HCEC 1CT (cell line): ENCODE measurements at regions not wholly inside any gene's neighbourhood (a gene's known extent, or its start where the extent isn't known, plus 50 kb on each side); places are given as distances from the start of the nearest gene placed in this dataset.
A peak's percentile ranks its signal among the peaks of the same experiment; 100 is the strongest.
"Not testable (repeated sequence)": the region's sequence is repeated elsewhere in the genome, so short reads cannot be mapped to it uniquely, and the experiment has no call there.

Source experiments
- DNase-seq: peaks from one replicate; pipeline ENCODE4 v3.0.0-alpha.2; 2017

DNA sequence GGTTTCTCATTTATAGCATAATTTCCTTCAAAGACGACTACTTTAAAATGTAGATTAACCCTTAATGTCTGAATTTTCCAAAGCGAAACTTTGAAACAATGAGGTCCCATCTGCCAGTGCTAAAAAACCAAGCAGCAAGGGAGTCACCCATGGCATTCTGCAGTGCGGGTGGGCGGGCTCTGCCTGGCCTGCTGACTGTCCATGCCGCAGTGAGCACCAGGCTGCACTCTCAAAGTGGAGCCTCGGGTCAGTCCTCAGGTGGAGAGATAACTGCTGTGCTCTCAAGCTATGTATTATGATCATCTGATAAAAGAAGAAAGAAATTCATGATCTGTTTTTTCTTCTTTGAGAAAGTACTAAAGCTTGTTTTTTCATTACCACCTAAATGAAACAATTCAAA, 581.6 kb downstream of the CETN3 start:
- DNase-seq: no peak

DNA sequence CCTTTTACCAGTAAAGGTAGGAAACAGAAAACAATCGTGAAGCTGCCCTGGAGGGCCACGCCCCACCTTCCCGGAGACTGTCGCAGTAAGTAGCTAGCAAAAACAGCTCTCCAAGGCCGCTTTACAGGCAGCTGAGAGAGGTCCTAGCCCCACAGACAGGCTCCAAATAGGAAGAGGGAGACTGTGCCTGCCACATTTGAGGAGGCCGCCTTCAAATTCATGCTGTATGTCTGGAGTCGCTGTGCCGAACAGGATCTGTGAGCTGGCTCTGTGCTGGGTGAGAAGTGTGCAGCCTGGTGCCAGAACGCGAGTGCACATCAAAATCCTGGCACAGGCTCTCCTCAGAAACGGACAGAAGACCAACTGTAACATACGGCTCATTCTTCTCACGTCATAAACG, 582.2 kb downstream of the CETN3 start:
- DNase-seq: no peak

DNA sequence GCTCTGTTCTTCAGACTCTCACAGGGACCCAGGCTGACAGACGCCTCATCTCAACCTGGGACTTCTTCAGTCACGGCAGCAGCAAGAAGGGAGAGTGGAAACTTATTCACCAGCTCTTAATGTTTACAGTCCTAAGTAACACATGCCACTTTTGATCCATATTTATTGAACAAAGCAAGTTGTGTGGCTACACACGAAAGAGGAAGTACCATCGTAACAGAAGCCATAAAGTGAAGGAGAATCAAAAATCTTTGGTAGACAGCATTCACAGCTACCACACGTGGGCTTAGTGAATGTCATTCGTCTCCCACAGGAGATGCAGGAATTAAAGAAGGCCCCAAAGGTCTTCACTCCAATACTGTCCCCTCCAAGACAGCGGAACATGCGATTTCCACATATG, 582.6 kb downstream of the CETN3 start:
- DNase-seq: no peak

DNA sequence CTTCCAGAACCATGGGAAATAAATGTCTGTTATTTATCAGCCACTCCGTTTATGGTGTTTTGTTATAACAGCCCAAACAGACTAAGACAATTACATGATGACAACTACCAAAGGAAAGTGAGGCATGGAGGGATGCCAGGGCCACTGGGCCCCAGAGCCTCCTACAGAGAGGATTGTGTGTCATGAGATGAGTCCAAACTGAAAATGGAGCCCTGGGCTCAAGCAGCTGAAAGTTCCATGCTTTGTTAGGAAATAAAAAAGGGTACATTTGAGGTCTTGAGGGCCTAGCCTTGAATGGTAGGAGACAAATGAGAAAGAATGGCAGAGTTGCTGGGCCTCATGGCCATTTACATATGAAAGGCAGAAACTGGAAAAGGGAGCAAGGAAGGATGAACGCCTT, 586.5 kb downstream of the CETN3 start:
- no peak for DNase-seq

DNA sequence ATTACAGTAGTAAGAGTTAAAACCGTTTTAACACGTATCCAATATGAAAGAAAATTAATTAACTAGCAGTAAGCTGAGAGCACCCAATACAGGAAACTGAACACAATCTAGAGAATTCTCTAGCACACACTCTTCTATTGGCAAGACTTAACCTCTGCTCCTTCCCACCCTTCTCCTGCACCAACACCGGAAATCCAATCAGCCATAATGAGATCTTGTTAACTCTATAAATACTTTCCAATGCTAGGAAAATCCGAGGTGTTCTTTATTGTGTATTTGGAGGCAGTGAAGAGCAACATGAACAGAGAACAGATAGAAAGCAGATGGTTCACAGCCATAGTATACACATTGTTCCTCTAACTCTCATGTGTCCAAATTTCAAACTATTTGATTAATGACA, 591.7 kb downstream of the CETN3 start:
- DNase-seq: no peak

DNA sequence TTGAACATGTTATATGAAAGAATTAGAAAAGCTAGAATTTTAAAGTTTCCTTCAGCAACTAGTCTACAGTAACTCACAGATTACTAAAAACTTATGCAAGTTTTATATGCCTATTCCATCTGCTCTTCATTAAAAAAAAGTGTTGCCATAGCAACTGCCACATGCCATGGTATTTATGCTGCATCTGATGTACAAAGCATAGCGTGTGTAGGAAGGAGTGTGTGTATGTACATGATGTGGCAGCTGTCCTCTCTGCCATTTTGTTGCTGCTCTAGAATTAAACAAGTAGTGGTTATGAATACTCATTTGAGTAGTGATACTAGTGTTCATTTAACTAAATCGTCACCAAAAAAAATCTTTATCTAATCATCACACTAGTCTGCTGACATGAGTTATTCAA, 593.5 kb downstream of the CETN3 start:
- peak; percentile 7 for DNase-seq

DNA sequence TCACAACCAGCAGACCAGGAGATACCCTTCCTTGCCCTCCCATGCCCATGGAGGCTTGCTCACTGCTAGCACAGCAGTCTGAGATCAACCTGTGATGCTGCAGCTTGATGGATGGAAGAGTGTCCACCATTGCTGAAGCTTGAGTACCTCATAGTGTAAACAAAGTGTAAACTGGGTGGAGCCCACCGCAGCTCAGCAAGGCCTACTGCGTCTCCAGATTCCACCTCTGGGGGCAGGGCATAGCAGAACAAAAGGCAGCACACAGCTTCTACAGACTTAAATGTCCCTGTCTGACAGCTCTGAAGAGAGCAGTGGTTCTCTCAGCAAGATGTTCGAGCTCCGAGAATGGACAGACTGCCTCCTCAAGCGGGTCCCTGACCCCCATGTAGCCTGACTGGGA, 608.8 kb downstream of the CETN3 start:
- DNase-seq: not testable (repeated sequence)

DNA sequence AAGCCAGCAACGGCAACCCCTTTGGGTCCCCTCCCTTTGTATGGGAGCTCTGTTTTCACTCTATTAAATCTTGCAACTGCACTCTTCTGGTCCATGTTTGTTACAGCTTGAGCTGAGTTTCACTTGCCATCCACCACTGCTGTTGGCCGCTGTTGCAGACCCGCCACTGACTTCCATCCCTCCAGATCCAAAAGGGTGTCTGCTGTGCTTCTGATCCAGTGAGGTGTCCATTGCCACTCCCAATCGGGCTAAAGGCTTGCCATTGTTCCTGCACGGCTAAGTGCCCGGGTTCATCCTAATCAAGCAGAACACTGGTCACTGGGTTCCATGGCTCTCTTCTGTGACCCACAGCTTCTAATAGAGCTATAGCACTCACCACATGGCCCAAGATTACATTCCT, 615.1 kb downstream of the CETN3 start:
- DNase-seq: not testable (repeated sequence)

DNA sequence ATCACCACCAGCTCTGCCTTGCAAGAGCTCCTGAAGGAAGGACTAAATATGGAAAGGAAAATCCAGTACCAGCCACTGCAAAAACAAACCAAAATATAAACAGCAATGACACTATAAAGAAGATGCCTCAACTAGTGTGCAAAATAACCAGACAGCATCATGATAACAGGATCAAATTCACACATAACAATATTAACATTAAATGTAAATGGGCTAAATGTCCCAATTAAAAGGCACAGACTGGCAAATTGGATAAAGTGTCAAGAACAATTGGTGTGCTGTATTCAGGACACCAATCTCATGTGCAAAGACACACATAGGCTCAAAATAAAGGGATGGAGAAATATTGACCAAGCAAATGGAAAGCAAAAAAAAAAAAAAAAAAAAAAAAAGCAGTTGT, 629.8 kb downstream of the CETN3 start:
- DNase-seq: not testable (repeated sequence)

DNA sequence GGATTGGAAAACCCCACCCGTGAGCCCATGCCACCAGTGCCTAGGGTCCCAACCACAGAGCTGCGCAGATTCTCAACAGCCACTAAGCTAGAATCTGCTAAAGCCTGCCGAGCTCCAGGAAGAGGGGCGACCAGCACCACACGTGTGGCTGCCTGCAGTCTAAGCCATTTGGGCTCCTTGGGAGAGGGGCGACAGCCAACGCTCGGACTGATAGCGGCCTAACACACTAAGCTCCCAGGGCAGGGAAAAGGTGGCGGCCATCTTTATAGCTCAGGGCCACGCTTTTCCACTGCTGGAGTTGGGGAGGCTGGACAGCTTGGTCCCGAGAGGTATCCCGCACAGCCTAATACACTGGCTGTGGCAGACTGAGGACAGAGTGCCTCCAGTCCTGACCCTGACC, 631.8 kb downstream of the CETN3 start:
- DNase-seq: no peak

DNA sequence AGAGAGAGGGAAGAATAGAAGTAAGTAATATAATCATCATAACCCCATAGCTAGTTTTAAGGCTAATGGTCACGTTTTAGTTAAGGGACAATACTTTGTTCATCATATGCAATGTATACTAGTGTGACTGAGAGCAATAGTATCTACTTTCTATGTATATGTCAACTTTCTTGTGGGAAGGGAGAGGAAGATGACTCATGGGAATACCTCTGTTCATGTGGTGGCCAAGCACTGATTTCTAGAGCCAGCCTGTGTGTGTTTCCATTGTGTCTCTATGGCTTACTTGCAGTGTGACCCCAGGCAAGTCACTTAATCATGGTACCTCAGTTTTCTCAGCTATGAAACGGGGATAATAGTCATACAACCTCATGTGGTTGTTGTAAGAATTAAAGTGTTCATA, 639.6 kb downstream of the CETN3 start:
- DNase-seq: peak; percentile 66

DNA sequence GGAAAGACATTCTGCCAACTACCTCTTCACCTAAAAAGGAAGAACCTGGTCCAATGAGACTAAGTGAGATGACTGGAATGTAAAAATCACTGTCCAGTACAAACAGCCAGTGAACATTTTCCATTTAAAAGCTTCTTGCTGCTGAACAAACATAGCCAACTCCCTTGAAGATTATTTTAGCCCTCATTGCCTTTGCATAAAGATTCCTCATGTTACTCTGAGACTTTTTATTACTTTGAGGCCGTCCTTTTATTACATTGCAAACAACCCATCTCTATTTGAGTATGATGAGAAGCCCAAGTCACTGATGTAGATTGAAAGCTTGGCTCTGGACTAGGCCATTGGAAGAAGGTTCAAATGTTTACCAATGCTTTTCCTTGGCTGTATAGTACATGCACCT, 649.8 kb downstream of the CETN3 start:
- DNase-seq: no peak

DNA sequence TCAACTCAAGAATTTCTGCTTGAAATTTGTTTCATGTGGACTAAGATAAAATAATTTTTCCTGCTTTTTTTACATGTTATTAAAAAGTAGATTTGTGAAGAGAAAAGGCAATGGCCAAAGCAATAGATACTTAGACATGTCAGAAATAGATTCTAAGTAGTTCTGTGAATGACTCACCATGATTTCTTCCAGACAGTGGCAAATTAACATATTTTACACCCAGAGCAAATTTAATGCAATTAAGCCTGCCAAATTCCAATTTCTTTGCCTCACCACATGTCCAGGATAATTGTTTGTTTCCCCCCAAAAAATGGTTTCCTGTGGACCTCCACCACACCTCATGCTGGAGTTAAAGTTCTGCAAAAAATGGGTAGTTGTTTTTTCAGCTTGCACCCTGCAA, 651.4 kb downstream of the CETN3 start:
- no peak for DNase-seq

DNA sequence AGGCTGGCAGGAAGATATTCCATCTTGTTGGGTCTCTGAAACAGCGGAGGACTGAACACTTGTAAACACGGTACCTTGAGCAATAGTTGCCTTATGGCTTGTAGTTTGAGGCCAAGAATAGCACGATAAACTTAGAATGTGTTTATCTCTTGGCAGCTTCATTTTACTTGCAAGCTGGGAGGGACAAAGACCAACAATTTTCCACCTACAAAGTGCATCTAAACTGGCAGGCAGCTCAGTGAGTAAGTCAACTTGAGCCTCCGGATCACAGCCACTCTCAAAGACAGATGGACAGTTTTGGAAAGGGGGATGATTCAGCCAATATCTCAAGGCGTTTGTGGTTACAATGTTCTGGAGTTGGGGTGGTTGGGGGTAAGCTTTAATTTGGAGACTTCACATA, 652.6 kb downstream of the CETN3 start:
- DNase-seq: peak; percentile 82

DNA sequence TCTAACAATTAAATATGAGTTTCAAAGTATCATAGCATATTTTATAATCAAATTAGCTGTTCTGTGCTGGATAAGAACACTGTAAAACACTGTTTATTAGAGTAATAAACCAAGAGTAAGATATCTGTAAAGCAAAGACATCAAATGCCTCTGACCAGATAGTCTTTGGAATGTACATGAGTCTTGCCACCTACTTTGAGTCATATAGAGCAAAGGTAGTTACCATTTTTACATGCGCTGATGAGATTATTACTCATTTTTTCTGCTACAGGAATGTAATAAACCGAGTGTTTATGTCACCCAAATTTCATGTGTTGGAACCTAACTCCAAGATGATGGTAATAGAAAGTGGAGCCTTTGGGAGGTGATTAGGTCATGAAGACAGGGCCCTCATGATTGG, 654.5 kb downstream of the CETN3 start:
- peak; percentile 43 for DNase-seq

DNA sequence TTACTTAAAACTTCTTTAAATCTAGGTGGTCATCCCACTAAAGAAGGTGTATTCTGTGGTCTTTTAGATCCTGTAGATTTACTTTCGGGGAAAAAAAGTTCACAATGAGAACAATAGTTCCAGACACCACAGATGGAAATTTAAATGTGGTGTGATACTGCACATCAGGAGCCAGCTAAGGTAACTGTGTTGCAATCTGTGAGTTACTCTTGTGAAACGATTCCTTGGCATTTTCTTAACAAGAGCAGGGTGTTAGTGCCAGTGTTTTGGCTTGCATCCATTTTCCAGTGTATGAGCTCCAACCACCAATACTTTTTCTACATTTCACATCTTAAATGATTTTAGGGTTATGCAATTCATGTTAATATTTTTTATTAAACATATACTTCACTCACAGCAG, 674.5 kb downstream of the CETN3 start:
- peak; percentile 36 for DNase-seq

DNA sequence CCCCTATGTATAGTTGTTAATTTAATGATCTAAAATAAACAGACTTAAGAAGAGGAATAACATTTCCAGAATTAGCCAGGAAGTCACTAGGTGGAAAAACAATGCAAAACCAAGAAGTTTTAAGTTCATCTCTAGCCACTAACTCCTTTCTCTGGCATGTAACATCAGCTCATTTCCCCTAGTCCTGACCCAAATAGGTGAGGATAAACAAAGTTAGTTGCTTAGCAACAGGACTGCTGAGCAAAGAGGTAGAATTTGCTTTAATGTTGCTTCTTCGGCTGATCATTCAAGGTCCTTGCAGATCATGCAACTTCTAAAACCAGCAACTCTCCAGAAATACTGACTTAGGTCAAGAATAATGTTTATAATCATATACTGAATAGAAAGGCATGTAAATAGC, 675.8 kb downstream of the CETN3 start:
- DNase-seq: no peak

DNA sequence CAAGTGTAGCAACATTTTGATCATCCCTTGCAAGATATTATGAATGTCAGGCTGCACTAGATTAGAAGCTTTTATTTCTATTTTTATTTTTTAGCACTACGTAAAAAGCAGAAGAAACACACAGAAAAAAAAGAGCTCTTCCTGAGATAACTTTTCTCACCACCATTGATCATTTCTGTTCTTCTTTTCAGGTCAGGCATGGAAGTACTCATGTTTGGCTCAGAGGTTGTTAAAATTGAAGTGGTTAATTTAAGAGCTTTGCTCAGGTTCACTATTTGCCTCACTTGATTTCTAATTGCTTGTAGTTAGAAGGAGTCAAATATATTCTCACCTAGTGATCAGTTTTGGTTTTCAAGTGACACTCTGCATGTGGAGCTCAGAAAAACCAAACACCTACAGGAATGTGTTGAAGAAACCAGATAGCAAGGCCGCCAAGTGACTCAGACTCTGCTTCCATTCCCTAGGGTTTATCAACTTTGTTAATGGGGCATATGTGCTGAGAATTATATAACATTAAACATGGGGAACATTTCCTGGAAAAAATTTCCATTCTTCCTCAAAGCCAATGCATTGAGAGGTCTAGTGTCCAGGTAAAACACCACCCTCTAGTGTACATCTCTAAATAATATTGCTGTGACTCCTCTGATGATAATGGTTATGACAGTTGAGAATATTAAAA, 679.8 kb downstream of the CETN3 start:
- peak; percentile 45 for DNase-seq

DNA sequence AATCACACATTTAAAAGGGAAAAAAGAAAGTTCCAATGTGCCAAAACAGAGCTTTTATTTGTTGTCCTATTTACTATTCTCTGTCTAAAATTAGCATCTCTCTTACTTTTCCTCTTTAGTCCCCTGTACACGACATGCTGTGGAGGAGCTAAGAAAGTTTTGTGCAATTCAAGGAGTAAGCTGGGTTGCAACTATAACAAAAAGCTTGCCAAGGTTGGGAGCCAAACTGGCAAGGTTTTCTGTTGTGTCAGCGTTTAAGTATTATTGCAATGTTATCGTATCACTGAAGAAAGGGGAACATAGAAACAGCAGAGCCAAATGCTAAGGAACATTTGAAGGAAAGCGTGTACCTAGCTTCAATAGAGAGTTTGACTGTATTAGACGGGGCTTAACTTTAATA, 680.8 kb downstream of the CETN3 start:
- DNase-seq: peak; percentile 36

DNA sequence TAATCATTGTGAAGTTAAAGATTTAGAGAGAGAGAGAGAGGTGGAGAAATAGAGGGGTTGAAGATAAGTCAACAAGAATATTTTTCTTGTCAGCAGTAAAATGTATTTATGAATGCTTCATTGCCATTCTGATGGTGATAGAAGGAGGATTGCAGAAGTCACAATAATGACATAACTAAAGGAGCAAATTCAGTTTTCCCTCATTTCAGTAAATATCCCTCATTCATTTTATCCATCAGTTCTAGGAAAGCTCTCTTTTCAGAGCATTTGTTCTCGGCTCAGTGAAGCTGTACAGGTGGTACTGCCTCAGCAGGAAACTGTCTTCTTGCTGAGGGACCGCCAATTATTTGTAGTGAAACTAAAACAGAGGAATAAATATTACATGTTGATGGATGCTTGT, 681.4 kb downstream of the CETN3 start:
- no peak for DNase-seq

DNA sequence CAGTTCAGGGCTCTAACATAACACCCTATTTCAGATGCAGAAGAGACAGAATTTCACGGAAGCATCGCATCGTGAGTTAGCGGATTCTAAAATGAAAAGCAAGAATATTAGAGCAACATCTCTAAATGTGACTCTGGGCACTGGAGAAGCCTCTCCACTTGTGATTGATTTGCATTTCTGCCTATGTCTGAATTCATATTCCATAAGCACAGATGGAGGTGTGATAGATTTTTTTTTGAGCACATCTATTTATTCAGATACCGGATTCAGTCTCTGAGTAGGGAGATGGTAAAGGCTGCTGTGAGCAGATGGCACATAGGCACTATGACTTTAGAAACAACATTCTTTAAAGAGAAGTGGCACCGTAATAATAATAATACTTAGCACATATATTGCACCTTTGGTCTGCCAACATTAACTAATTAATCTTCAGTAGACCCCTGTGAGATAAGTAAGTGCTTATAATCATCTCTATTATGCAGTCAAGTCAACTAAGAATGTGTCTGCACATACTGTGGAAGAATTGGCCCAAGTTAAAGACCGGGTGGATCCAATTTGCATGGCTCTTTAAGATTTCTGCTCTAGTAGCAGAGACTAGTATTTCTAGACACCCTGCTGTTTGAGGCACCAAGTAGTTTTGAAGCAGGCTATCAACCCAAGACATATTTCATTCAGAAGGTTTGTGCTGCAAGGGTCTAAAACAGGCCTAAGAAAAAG, 685.0 kb downstream of the CETN3 start:
- no peak for DNase-seq

DNA sequence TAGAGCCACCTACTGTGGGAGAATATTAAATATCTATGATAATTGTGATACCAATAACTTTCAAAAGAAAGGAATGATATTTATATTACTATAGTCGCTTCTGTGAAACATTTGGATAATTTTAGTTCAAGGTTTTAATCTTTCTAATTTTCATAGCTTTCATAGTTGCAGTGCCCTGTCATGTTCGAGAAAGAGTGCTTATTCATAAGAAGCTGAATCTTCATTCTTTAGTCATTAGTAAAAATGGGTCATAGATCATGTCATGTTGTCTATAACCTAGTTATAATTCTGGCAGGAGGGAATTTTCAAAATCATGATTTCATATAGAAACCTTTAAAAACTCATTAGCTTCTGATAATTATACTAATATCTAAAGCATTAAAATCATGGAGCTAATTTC, 685.6 kb downstream of the CETN3 start:
- DNase-seq: peak; percentile 80

DNA sequence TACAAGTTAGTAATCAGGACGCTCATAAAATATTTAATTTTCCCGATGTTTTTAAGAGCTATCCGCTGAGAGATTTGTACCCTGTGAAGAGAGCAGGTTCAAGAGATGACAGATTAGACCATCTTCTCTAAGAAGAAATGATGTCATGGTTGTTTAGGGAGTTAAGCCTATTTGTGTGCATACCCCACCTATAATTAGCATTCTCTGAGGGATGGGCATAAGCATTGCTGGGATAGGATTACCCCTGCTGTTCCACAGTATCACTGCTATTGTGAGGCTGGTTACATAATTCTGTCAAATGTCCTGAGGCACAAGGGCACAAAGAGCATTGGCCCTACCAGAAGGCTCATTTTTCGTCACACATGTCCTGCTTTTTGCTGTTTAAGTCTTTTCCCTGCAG, 687.0 kb downstream of the CETN3 start:
- no peak for DNase-seq

DNA sequence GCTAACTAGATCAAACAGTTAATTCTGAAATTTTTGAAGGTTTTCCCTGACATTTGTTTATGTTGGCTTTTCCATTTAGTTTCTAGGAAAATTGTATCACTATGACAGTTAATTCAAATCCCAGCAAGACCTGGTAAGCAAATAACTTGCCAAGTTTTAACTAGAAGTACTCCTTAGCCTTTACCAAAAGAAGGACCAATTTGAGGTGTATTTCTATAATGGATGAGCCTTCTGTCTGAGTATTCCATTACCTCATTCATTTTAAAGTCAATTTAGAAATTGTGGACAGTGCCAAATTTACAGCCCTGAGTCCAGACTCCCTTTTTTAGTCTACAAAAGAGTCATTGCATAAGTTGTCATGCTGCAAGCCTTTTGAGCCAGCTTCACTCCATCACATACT, 687.6 kb downstream of the CETN3 start:
- no peak for DNase-seq

DNA sequence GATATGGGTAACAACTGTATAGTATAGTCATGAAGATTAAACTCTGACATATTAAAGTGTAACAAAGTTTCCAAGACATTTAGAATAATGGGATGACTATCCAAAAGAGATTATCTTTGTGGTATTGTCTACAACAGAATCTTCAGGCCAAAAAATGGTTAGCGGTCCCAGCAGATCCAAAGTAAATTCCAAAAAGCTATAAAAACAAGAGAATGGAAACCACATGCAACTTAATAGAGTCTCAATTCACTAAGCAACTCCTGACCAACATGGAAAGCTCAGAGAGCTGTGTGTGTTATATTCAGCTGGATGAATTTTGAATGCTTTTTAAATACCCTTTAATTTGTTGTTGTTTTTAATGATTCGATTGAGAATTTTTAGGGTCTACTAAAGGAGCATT, 688.2 kb downstream of the CETN3 start:
- no peak for DNase-seq
